NCI-H2196 treated with DMSO at 0.1 percent for 48 hours (cell line): ENCODE measurements at regions not wholly inside any gene's neighbourhood (a gene's known extent, or its start where the extent isn't known, plus 50 kb on each side); places are given as distances from the start of the nearest gene placed in this dataset.

ENCODE experiments used
- DNase-seq: peaks from one replicate; lab custom pipeline; 2025; ENCODE audit not compliant: unreplicated experiment; lab: John Stamatoyannopoulos, UW

GRCh38 chr2:144877893-144878292, 358.0 kb upstream of the ZEB2 start:
- DNase-seq = no peak

GRCh38 chr2:144876013-144876412, 356.1 kb upstream of the ZEB2 start:
- DNase-seq = no peak

GRCh38 chr2:144875290-144875969, 355.5 kb upstream of the ZEB2 start:
- no peak for DNase-seq

GRCh38 chr2:144865670-144866069, 345.8 kb upstream of the ZEB2 start:
- DNase-seq = no peak

- DNase-seq = no peak
These were observed 339.8 kb upstream of the ZEB2 start for GRCh38 chr2:144859716-144860115.

GRCh38 chr2:144858211-144858610, 338.3 kb upstream of the ZEB2 start:
- no peak for DNase-seq

GRCh38 chr2:144854596-144854995, 334.7 kb upstream of the ZEB2 start:
- DNase-seq = no peak

- DNase-seq = no peak
These were observed 329.7 kb upstream of the ZEB2 start for GRCh38 chr2:144849612-144850011.

GRCh38 chr2:144848423-144848822, 328.5 kb upstream of the ZEB2 start:
- DNase-seq = no peak

- DNase-seq = no peak
These were observed 327.6 kb upstream of the ZEB2 start for GRCh38 chr2:144847347-144848080.

- DNase-seq = no peak
These were observed 316.9 kb upstream of the ZEB2 start for GRCh38 chr2:144836635-144837350.

GRCh38 chr2:144835634-144836350, 315.9 kb upstream of the ZEB2 start:
- no peak for DNase-seq

- no peak for DNase-seq
These were observed 315.2 kb upstream of the ZEB2 start for GRCh38 chr2:144834998-144835633.

GRCh38 chr2:144834363-144834762, 314.4 kb upstream of the ZEB2 start:
- no peak for DNase-seq

- no peak for DNase-seq
These were observed 313.2 kb upstream of the ZEB2 start for GRCh38 chr2:144833075-144833637.

GRCh38 chr2:144832048-144832447, 312.1 kb upstream of the ZEB2 start:
- DNase-seq = no peak

GRCh38 chr2:144830543-144830942, 310.6 kb upstream of the ZEB2 start:
- DNase-seq = no peak

- DNase-seq = no peak
These were observed 307.5 kb upstream of the ZEB2 start for GRCh38 chr2:144827404-144827803.

GRCh38 chr2:144826105-144826504, 306.2 kb upstream of the ZEB2 start:
- DNase-seq = no peak

GRCh38 chr2:144825331-144826020, 305.6 kb upstream of the ZEB2 start:
- DNase-seq = no peak
